ENCODE measurements at regions not wholly inside any gene's neighbourhood (a gene's known extent, or its start where the extent isn't known, plus 50 kb on each side); places are given as distances from the start of the nearest gene placed in this dataset.

GRCh38 chr22:34687116-34687515 is 378.8 kb upstream of the ISX start:
- H3K4me1 Mint-ChIP-seq (ENCODE audit: low read depth), result no peaks in the 10 kb centered on the region
- ATAC-seq (ENCODE audit: poor library complexity) (no peak), DNase-seq (no peak)
- no peaks in the 10 kb centered on the region for H3K9me3 ChIP-seq (ENCODE audit: control insufficient read depth in 1 of 2, insufficient read depth in 1 of 2, low read length in 2 of 2)
- no peak overlapping the region for H3K27ac Mint-ChIP-seq
- no peaks in the 10 kb centered on the region for H3K27me3 ChIP-seq (ENCODE audit: control insufficient read depth in 1 of 2, insufficient read depth in 2 of 2, low read length in 2 of 2)
- no peaks in the 10 kb centered on the region for H3K36me3 Mint-ChIP-seq (ENCODE audit: low read depth)
- no peaks in the 10 kb centered on the region for H3K9me3 Mint-ChIP-seq
- intact Hi-C loops (cut with DNase I, micrococcal nuclease), result no loop called here
- no peak overlapping the region for H3K27ac ChIP-seq (ENCODE audit: low read depth in 1 of 2, low read length in 2 of 2)
- TF ChIP-seq CTCF (IDR thresholded peaks at IDR 0.05), result no peak
- H3K27me3 Mint-ChIP-seq, result no peaks in the 10 kb centered on the region
- no peaks in the 10 kb centered on the region for H3K36me3 ChIP-seq (ENCODE audit: insufficient read depth, low read length)
- CTCF ChIA-PET, result no interaction called here
- H3K4me3 ChIP-seq (ENCODE audit: low read length), result no peak overlapping the region
- POLR2A ChIA-PET, result no interaction called here
- H3K4me1 ChIP-seq (ENCODE audit: insufficient read depth, low read length), result no peaks in the 10 kb centered on the region
- no peak overlapping the region for H3K4me3 Mint-ChIP-seq

GRCh38 chr22:34688825-34689224 is 377.1 kb upstream of the ISX start:
- Histone ChIP-seq H3K27me3 (ENCODE audit: control insufficient read depth in 1 of 2, insufficient read depth in 2 of 2, low read length in 2 of 2) (no peaks in the 10 kb centered on the region), H3K4me1 (ENCODE audit: insufficient read depth, low read length) (no peaks in the 10 kb centered on the region), H3K4me3 (ENCODE audit: low read length) (no peak overlapping the region), H3K27ac (ENCODE audit: low read depth in 1 of 2, low read length in 2 of 2) (no peak overlapping the region), H3K9me3 (ENCODE audit: control insufficient read depth in 1 of 2, insufficient read depth in 1 of 2, low read length in 2 of 2) (no peaks in the 10 kb centered on the region), H3K36me3 (ENCODE audit: insufficient read depth, low read length) (no peaks in the 10 kb centered on the region)
- TF ChIP-seq CTCF (IDR thresholded peaks at IDR 0.05), result no peak
- Mint-ChIP-seq H3K36me3 (ENCODE audit: low read depth) (no peaks in the 10 kb centered on the region), H3K4me1 (ENCODE audit: low read depth) (no peaks in the 10 kb centered on the region), H3K27me3 (no peaks in the 10 kb centered on the region), H3K27ac (no peak overlapping the region), H3K4me3 (no peak overlapping the region), H3K9me3 (no peaks in the 10 kb centered on the region)
- POLR2A ChIA-PET, result no interaction called here
- intact Hi-C loops (cut with DNase I, micrococcal nuclease), result no loop called here
- no peak for DNase-seq
- ATAC-seq (ENCODE audit: poor library complexity), result no peak
- CTCF ChIA-PET, result no interaction called here

- peaks cover 6% of the 10 kb centered on the region for H3K9me3 Mint-ChIP-seq
- Histone ChIP-seq H3K4me1 (ENCODE audit: insufficient read depth, low read length) (no peaks in the 10 kb centered on the region), H3K36me3 (ENCODE audit: insufficient read depth, low read length) (no peaks in the 10 kb centered on the region), H3K4me3 (ENCODE audit: low read length) (no peak overlapping the region), H3K27me3 (ENCODE audit: control insufficient read depth in 1 of 2, insufficient read depth in 2 of 2, low read length in 2 of 2) (no peaks in the 10 kb centered on the region), H3K9me3 (ENCODE audit: control insufficient read depth in 1 of 2, insufficient read depth in 1 of 2, low read length in 2 of 2) (peaks cover 0 to 2% of the 10 kb centered on the region in 2 experiments), H3K27ac (ENCODE audit: low read depth in 1 of 2, low read length in 2 of 2) (no peak overlapping the region)
- no peak overlapping the region for H3K4me3 Mint-ChIP-seq
- intact Hi-C loops (cut with DNase I, micrococcal nuclease), result no loop called here
- H3K27me3 Mint-ChIP-seq, result peaks cover 6% of the 10 kb centered on the region
- ATAC-seq (ENCODE audit: poor library complexity) (no peak), DNase-seq (no peak)
- ChIA-PET CTCF (no interaction called here), POLR2A (no interaction called here)
- no peaks in the 10 kb centered on the region for H3K36me3 Mint-ChIP-seq (ENCODE audit: low read depth)
- no peak for TF ChIP-seq CTCF (IDR thresholded peaks at IDR 0.05)
- no peak overlapping the region for H3K27ac Mint-ChIP-seq
- H3K4me1 Mint-ChIP-seq (ENCODE audit: low read depth), result no peaks in the 10 kb centered on the region
Measured at GRCh38 chr22:34696557-34696956, 369.4 kb upstream of the ISX start.
